Subcutaneous abdominal adipose tissue (tissue), 5 donors: ENCODE measurements at regions not wholly inside any gene's neighbourhood (a gene's known extent, or its start where the extent isn't known, plus 50 kb on each side); places are given as distances from the start of the nearest gene placed in this dataset.

Source experiments
- H3K27ac ChIP-seq: one replicate; pipeline ENCODE4 v1.7.0; 2013; ENCODE audit warnings: low read depth, mild to moderate bottlenecking, inconsistent platforms, low read length, moderate library complexity
- H3K27me3 ChIP-seq, 5 donors: one replicate each; pipeline ENCODE4 v1.7.0; 2013; ENCODE audit warnings: low read length in 5 of 5, inconsistent platforms in 1 of 5; ENCODE audit not compliant: control insufficient read depth in 5 of 5, insufficient read depth in 4 of 5
- H3K36me3 ChIP-seq, 5 donors: one replicate each; pipeline ENCODE4 v1.7.0; 2013; ENCODE audit warnings: low read length in 5 of 5; ENCODE audit not compliant: control insufficient read depth in 5 of 5, insufficient read depth in 5 of 5
- H3K4me1 ChIP-seq, 5 donors: one replicate each; pipeline ENCODE4 v1.7.0; 2013; ENCODE audit warnings: low read length in 5 of 5, mild to moderate bottlenecking in 3 of 5, moderate library complexity in 1 of 5; ENCODE audit not compliant: control insufficient read depth in 5 of 5, insufficient read depth in 5 of 5
- H3K4me3 ChIP-seq, 5 donors: one replicate each; pipeline ENCODE4 v1.7.0; 2013; ENCODE audit warnings: low read length in 5 of 5, low read depth in 1 of 5
- H3K9ac ChIP-seq, 5 donors: one replicate each; pipeline ENCODE4 v1.7.0; 2013; ENCODE audit warnings: low read length in 5 of 5, mild to moderate bottlenecking in 4 of 5, moderate library complexity in 3 of 5
- H3K9me3 ChIP-seq, 5 donors: one replicate each; pipeline ENCODE4 v1.7.0; 2013; ENCODE audit warnings: low read length in 5 of 5; ENCODE audit not compliant: control insufficient read depth in 5 of 5
- donor health status: healthy.
- donor health status: healthy.
- donor health status: healthy.
- donor health status: healthy.
- donor health status: healthy.

- H3K36me3 ChIP-seq = no peaks in the 10 kb centered on the region
- H3K9me3 ChIP-seq = no peaks in the 10 kb centered on the region
- H3K4me3 ChIP-seq = no peak overlapping the region
- no peaks in the 10 kb centered on the region for H3K4me1 ChIP-seq
- H3K9ac ChIP-seq = no peak overlapping the region
- no peaks in the 10 kb centered on the region for H3K27me3 ChIP-seq
- H3K27ac ChIP-seq = no peak overlapping the region
Observed at GRCh38 chr18:57864615-57865121, 61.6 kb upstream of the ATP8B1 start.

- no peak overlapping the region for H3K4me3 ChIP-seq
- H3K9ac ChIP-seq = no peak overlapping the region
- peaks cover 0 to 3% (median 2%) of the 10 kb centered on the region in 5 donors for H3K9me3 ChIP-seq
- no peaks in the 10 kb centered on the region for H3K27me3 ChIP-seq
- no peak overlapping the region for H3K27ac ChIP-seq
- H3K36me3 ChIP-seq = no peaks in the 10 kb centered on the region
- no peaks in the 10 kb centered on the region for H3K4me1 ChIP-seq
Observed at GRCh38 chr18:57863706-57864105, 60.6 kb upstream of the ATP8B1 start.

- H3K4me1 ChIP-seq = no peaks in the 10 kb centered on the region
- no peaks in the 10 kb centered on the region for H3K36me3 ChIP-seq
- H3K27ac ChIP-seq = no peak overlapping the region
- no peak overlapping the region for H3K4me3 ChIP-seq
- H3K9ac ChIP-seq = no peak overlapping the region
- H3K9me3 ChIP-seq = peaks cover 0 to 3% (median 2%) of the 10 kb centered on the region in 5 donors
- H3K27me3 ChIP-seq = no peaks in the 10 kb centered on the region
Observed at GRCh38 chr18:57859314-57859713, 56.2 kb upstream of the ATP8B1 start.

GRCh38 chr18:57856557-57857280 is 53.6 kb upstream of the ATP8B1 start:
- H3K36me3 ChIP-seq = no peaks in the 10 kb centered on the region
- H3K27me3 ChIP-seq = no peaks in the 10 kb centered on the region
- peaks cover 0 to 3% (median 2%) of the 10 kb centered on the region in 5 donors for H3K9me3 ChIP-seq
- no peak overlapping the region for H3K27ac ChIP-seq
- no peak overlapping the region for H3K4me3 ChIP-seq
- H3K4me1 ChIP-seq = no peaks in the 10 kb centered on the region
- no peak overlapping the region for H3K9ac ChIP-seq

GRCh38 chr18:57856128-57856527 is 53.0 kb upstream of the ATP8B1 start:
- Histone ChIP-seq H3K9ac (no peak overlapping the region), H3K36me3 (no peaks in the 10 kb centered on the region), H3K4me1 (no peaks in the 10 kb centered on the region), H3K27me3 (no peaks in the 10 kb centered on the region), H3K27ac (no peak overlapping the region), H3K9me3 (peaks cover 0 to 3% (median 2%) of the 10 kb centered on the region in 5 donors), H3K4me3 (no peak overlapping the region)

- H3K9ac ChIP-seq = no peak overlapping the region
- no peaks in the 10 kb centered on the region for H3K27me3 ChIP-seq
- H3K36me3 ChIP-seq = no peaks in the 10 kb centered on the region
- H3K4me3 ChIP-seq = no peak overlapping the region
- no peaks in the 10 kb centered on the region for H3K4me1 ChIP-seq
- H3K27ac ChIP-seq = no peak overlapping the region
- H3K9me3 ChIP-seq = peaks cover 0 to 3% (median 2%) of the 10 kb centered on the region in 5 donors
Observed at GRCh38 chr18:57855551-57855950, 52.4 kb upstream of the ATP8B1 start.

GRCh38 chr18:57854726-57855125 is 51.6 kb upstream of the ATP8B1 start:
- Histone ChIP-seq H3K4me3 (no peak overlapping the region), H3K9ac (no peak overlapping the region), H3K27ac (no peak overlapping the region)

GRCh38 chr18:57853864-57854263 is 50.7 kb upstream of the ATP8B1 start:
- no peaks in the 10 kb centered on the region for H3K9me3 ChIP-seq
- H3K4me3 ChIP-seq = no peak overlapping the region
- H3K36me3 ChIP-seq = no peaks in the 10 kb centered on the region
- no peak overlapping the region for H3K9ac ChIP-seq
- H3K27ac ChIP-seq = no peak overlapping the region
- no peaks in the 10 kb centered on the region for H3K4me1 ChIP-seq
- H3K27me3 ChIP-seq = no peaks in the 10 kb centered on the region

More at GRCh38 chr18:57854726-57855125, 51.6 kb upstream of the ATP8B1 start:
- Histone ChIP-seq H3K36me3 (no peaks in the 10 kb centered on the region), H3K27me3 (no peaks in the 10 kb centered on the region), H3K4me1 (no peaks in the 10 kb centered on the region), H3K9me3 (peaks cover 0 to 3% (median 2%) of the 10 kb centered on the region in 5 donors)

GRCh38 chr18:57853133-57853532 is 50.0 kb upstream of the ATP8B1 start:
- H3K9me3 ChIP-seq = no peaks in the 10 kb centered on the region
- H3K4me1 ChIP-seq = no peaks in the 10 kb centered on the region
- no peak overlapping the region for H3K9ac ChIP-seq
- H3K4me3 ChIP-seq = no peak overlapping the region
- no peaks in the 10 kb centered on the region for H3K36me3 ChIP-seq
- H3K27me3 ChIP-seq = no peaks in the 10 kb centered on the region
- no peak overlapping the region for H3K27ac ChIP-seq
